Prostate gland (tissue), 2 donors: ENCODE measurements at regions not wholly inside any gene's neighbourhood (a gene's known extent, or its start where the extent isn't known, plus 50 kb on each side); places are given as distances from the start of the nearest gene placed in this dataset.

ENCODE experiments used
- POLR2A ChIP-seq: fragments of 450-650 bp; IDR thresholded peaks from one replicate; pipeline ENCODE4 v1.6.1; 2016; ENCODE audit warnings: antibody characterized with exemption, mild to moderate bottlenecking
- POLR2AphosphoS5 ChIP-seq: sonication (generic); formaldehyde crosslinking; IDR thresholded peaks from one replicate; pipeline ENCODE4 v1.6.1; 2017; ENCODE audit warnings: antibody characterized with exemption
- TF ChIP-seq, protein P1 (sequence below), 4 experiments: fragments of 200-600 bp in 2 of 4; fragments of 450-650 bp in 2 of 4; sonication (generic) in 2 of 4; IDR thresholded peaks; 1 replicate in 3 of 4; 2 replicates in 1 of 4; pipeline ENCODE4 v1.5.1; 2016 to 2019; ENCODE audit warnings: antibody characterized with exemption in 4 of 4, mild to moderate bottlenecking in 2 of 4, moderate library complexity in 2 of 4

GRCh38 chr3:137071104-137071503 lies 113.3 kb downstream of the IL20RB start:
- TF ChIP-seq POLR2A = no peak
- TF ChIP-seq, protein P1, sequence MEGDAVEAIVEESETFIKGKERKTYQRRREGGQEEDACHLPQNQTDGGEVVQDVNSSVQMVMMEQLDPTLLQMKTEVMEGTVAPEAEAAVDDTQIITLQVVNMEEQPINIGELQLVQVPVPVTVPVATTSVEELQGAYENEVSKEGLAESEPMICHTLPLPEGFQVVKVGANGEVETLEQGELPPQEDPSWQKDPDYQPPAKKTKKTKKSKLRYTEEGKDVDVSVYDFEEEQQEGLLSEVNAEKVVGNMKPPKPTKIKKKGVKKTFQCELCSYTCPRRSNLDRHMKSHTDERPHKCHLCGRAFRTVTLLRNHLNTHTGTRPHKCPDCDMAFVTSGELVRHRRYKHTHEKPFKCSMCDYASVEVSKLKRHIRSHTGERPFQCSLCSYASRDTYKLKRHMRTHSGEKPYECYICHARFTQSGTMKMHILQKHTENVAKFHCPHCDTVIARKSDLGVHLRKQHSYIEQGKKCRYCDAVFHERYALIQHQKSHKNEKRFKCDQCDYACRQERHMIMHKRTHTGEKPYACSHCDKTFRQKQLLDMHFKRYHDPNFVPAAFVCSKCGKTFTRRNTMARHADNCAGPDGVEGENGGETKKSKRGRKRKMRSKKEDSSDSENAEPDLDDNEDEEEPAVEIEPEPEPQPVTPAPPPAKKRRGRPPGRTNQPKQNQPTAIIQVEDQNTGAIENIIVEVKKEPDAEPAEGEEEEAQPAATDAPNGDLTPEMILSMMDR (IDR thresholded peaks at IDR 0.05) = no peak
- no peak for TF ChIP-seq POLR2AphosphoS5
